ENCODE measurements at regions not wholly inside any gene's neighbourhood (a gene's known extent, or its start where the extent isn't known, plus 50 kb on each side); places are given as distances from the start of the nearest gene placed in this dataset.
"Not testable (repeated sequence)": the region's sequence is repeated elsewhere in the genome, so short reads cannot be mapped to it uniquely, and the experiment has no call there.

DNA sequence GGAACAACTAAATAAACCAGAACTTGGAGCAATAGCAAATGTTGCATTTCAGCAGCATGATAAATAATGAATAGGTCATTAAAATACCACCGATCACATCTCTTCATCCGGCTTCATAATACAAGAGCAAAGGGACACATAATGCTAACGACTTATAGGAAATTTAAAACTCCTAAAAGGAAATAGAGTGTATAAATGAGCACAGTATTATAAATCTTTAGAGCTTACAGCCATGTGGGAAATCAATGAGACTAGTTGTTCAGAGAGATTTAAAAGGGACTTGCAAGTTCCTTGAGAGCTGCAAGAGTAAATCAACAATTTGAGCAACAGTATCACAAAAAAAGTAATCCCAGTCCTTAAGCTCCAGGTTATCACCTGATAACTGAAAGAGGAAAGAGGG, 677.0 kb downstream of the PLOD2 start:
- no peak overlapping the region for H3K4me3 ChIP-seq
- H3K27me3 ChIP-seq (ENCODE audit: low read depth): no peaks in the 10 kb centered on the region
- ATAC-seq (no peak), DNase-seq (no peak)
- no peak overlapping the region for H3K27ac ChIP-seq
- no peaks in the 10 kb centered on the region for H3K36me3 ChIP-seq
- TF ChIP-seq, protein P1, sequence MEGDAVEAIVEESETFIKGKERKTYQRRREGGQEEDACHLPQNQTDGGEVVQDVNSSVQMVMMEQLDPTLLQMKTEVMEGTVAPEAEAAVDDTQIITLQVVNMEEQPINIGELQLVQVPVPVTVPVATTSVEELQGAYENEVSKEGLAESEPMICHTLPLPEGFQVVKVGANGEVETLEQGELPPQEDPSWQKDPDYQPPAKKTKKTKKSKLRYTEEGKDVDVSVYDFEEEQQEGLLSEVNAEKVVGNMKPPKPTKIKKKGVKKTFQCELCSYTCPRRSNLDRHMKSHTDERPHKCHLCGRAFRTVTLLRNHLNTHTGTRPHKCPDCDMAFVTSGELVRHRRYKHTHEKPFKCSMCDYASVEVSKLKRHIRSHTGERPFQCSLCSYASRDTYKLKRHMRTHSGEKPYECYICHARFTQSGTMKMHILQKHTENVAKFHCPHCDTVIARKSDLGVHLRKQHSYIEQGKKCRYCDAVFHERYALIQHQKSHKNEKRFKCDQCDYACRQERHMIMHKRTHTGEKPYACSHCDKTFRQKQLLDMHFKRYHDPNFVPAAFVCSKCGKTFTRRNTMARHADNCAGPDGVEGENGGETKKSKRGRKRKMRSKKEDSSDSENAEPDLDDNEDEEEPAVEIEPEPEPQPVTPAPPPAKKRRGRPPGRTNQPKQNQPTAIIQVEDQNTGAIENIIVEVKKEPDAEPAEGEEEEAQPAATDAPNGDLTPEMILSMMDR (IDR thresholded peaks at IDR 0.05): no peak
- intact Hi-C loops (cut with DNase I): no loop called here
- H3K9me3 ChIP-seq: no peaks in the 10 kb centered on the region
- no peaks in the 10 kb centered on the region for H3K4me1 ChIP-seq

GRCh38 chr3:145489011-145489410, 672.0 kb downstream of the PLOD2 start:
- H3K27ac ChIP-seq: no peak overlapping the region
- no peak for ATAC-seq

GRCh38 chr3:145490088-145491048, 670.6 kb downstream of the PLOD2 start:
- no peaks in the 10 kb centered on the region for H3K36me3 ChIP-seq
- H3K4me1 ChIP-seq: no peaks in the 10 kb centered on the region
- H3K27ac ChIP-seq: no peak overlapping the region
- H3K9me3 ChIP-seq: peaks cover 5% of the 10 kb centered on the region
- DNase-seq (no peak), ATAC-seq (peak in 1 of 2 donors; percentile 35)
- TF ChIP-seq, protein P1 (IDR thresholded peaks at IDR 0.05): no peak
- intact Hi-C loops (cut with DNase I): no loop called here
- H3K27me3 ChIP-seq (ENCODE audit: low read depth): no peaks in the 10 kb centered on the region
- no peak overlapping the region for H3K4me3 ChIP-seq

More at GRCh38 chr3:145489011-145489410, 672.0 kb downstream of the PLOD2 start:
- intact Hi-C loops (cut with DNase I): no loop called here
- no peak for DNase-seq
- no peaks in the 10 kb centered on the region for H3K27me3 ChIP-seq (ENCODE audit: low read depth)
- no peaks in the 10 kb centered on the region for H3K4me1 ChIP-seq
- TF ChIP-seq, protein P1 (IDR thresholded peaks at IDR 0.05): no peak
- no peaks in the 10 kb centered on the region for H3K36me3 ChIP-seq
- H3K4me3 ChIP-seq: no peak overlapping the region
- peaks cover 5% of the 10 kb centered on the region for H3K9me3 ChIP-seq

DNA sequence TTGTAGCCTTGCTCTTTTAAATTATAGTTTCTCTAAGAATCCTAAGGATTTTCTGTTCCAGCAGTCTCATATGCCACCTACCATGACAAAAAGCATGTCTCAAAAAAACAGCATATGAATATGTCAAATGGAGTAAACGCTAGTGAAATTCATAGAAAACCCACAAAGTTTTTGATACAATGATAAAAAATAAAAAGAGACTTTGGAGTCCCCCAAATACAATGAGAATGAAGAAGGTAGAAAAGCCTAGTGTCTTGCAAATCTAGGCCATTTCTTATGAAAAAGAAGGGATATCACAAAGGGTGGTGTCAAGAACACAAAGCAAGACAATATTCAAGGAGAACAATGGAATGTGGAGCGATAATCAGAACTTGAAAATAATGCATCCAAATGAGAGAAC, 668.5 kb downstream of the PLOD2 start:
- no peaks in the 10 kb centered on the region for H3K4me1 ChIP-seq
- intact Hi-C loops (cut with DNase I): no loop called here

DNA sequence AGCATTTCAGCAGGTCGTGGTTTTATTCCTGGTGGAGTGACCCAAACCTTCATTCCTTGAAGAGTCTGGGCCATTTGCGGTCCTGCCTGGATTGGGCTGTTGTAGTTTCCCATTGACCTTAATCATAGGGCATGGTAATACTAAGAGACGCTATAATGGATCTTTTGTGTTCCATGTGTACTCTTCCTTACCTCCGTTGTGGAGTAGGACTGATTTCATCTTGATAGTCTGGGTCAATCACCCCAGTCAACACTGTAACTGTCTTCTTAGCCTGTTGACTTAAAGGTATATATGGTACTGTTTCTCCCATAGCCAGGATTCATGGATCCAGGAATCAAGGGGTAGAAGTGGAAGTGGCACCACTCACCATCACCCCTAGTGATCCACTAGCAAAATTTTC, 643.6 kb downstream of the PLOD2 start:
- H3K4me1 ChIP-seq; H3K4me3 ChIP-seq; H3K27me3 ChIP-seq (ENCODE audit: low read depth); ATAC-seq; H3K36me3 ChIP-seq; H3K27ac ChIP-seq; DNase-seq; H3K9me3 ChIP-seq; intact Hi-C loops (cut with DNase I): not testable (repeated sequence)

More for the DNA sequence above, 668.5 kb downstream of the PLOD2 start:
- no peak overlapping the region for H3K4me3 ChIP-seq
- H3K9me3 ChIP-seq: peaks cover 5% of the 10 kb centered on the region
- DNase-seq: no peak
- no peak overlapping the region for H3K27ac ChIP-seq
- no peaks in the 10 kb centered on the region for H3K27me3 ChIP-seq (ENCODE audit: low read depth)
- H3K36me3 ChIP-seq: no peaks in the 10 kb centered on the region
- no peak for ATAC-seq
- TF ChIP-seq, protein P1 (IDR thresholded peaks at IDR 0.05): no peak

DNA sequence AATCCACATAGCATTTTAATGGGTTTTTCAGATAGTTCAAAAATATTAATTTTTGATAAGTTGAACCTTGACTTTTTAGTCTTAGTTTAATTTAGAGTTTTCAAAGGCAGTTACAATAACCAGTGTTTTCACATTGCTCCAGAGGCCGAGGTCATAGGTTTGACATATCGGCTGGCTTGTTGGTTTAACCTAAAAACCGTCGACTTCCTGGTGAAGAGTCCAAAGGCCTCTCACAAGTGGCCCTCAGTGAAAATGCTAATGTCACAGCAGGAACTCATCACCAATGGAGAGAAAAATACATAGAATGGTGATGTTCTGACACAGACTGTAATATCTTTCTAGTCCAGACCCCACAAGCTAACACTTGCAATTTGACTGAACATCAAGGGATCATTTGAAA, 642.3 kb downstream of the PLOD2 start:
- TF ChIP-seq, protein P1 (IDR thresholded peaks at IDR 0.05): no peak
- H3K27me3 ChIP-seq (ENCODE audit: low read depth): no peaks in the 10 kb centered on the region

More for the DNA sequence above, 642.3 kb downstream of the PLOD2 start:
- Histone ChIP-seq H3K4me1 (no peaks in the 10 kb centered on the region), H3K36me3 (no peaks in the 10 kb centered on the region), H3K4me3 (no peak overlapping the region), H3K27ac (no peak overlapping the region), H3K9me3 (no peaks in the 10 kb centered on the region)
- ATAC-seq: no peak
- no peak for DNase-seq
- intact Hi-C loops (cut with DNase I): no loop called here

All from lower lobe of right lung (tissue), 2 donors.